Cardiac muscle cell (in vitro differentiated cells and primary cell): ENCODE measurements at regions not wholly inside any gene's neighbourhood (a gene's known extent, or its start where the extent isn't known, plus 50 kb on each side); places are given as distances from the start of the nearest gene placed in this dataset.

Source experiments
- DNase-seq, 2 donors: peaks; one replicate each; pipeline versions ENCODE4 v3.0.0 to v3.0.0-alpha.2; 2010 to 2017; ENCODE audit warnings: low read depth in 1 of 2, low spot score in 1 of 2
- H3K27ac ChIP-seq: fragments of 200-600 bp; sonication (generic); 2 replicates; pipeline ENCODE4 v1.5.1; 2016
- H3K27me3 ChIP-seq: fragments of 200-600 bp; sonication (generic); 2 replicates; pipeline ENCODE4 v1.6.0; 2016; ENCODE audit warnings: control low read depth
- H3K36me3 ChIP-seq: fragments of 200-600 bp; sonication (generic); 2 replicates; pipeline ENCODE4 v1.5.1; 2016; ENCODE audit warnings: control low read depth
- H3K4me1 ChIP-seq: fragments of 200-600 bp; sonication (generic); 2 replicates; pipeline ENCODE4 v1.8.1; 2017; ENCODE audit warnings: low read depth, mild to moderate bottlenecking, mixed run types
- H3K4me3 ChIP-seq: fragments of 200-600 bp; sonication (generic); 2 replicates; pipeline ENCODE4 v1.5.1; 2016; ENCODE audit warnings: mild to moderate bottlenecking
- H3K9me3 ChIP-seq: fragments of 200-600 bp; sonication (generic); 2 replicates; pipeline ENCODE4 v1.5.1; 2017; ENCODE audit warnings: low read depth, mild to moderate bottlenecking, control low read depth
- TF ChIP-seq, protein P1 (sequence below): IDR thresholded peaks from 2 replicates; pipeline ENCODE4 v1.5.1; 2012; ENCODE audit warnings: low read depth, mild to moderate bottlenecking, low read length

- DNase-seq, result no peak
- no peak overlapping the region for H3K27ac ChIP-seq
- H3K9me3 ChIP-seq, result no peaks in the 10 kb centered on the region
- TF ChIP-seq, protein P1, sequence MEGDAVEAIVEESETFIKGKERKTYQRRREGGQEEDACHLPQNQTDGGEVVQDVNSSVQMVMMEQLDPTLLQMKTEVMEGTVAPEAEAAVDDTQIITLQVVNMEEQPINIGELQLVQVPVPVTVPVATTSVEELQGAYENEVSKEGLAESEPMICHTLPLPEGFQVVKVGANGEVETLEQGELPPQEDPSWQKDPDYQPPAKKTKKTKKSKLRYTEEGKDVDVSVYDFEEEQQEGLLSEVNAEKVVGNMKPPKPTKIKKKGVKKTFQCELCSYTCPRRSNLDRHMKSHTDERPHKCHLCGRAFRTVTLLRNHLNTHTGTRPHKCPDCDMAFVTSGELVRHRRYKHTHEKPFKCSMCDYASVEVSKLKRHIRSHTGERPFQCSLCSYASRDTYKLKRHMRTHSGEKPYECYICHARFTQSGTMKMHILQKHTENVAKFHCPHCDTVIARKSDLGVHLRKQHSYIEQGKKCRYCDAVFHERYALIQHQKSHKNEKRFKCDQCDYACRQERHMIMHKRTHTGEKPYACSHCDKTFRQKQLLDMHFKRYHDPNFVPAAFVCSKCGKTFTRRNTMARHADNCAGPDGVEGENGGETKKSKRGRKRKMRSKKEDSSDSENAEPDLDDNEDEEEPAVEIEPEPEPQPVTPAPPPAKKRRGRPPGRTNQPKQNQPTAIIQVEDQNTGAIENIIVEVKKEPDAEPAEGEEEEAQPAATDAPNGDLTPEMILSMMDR, result no peak
- H3K4me3 ChIP-seq, result no peak overlapping the region
- no peaks in the 10 kb centered on the region for H3K4me1 ChIP-seq
- no peaks in the 10 kb centered on the region for H3K36me3 ChIP-seq
- no peaks in the 10 kb centered on the region for H3K27me3 ChIP-seq
Observed at GRCh38 chr7:89738549-89738948, 415.7 kb upstream of the STEAP1 start.

DNA sequence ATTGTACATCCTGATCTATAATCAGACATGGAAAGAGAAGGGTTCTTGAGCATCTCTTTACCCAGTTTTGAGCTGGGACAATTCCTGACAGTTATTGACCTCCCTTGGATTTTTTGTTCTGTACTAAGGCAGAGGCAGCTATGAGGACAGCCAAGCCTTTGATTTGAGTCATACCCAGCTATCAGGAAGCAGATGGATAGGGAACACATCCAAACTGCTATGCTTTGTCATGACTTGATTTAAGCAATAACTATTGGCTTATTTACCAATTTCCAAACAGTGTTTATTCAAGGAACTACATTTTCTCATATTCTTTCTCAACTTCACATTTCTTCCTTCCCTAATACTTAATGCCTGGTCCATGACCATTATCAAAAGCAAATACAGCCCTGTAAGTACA is 396.4 kb upstream of the STEAP1 start:
- H3K9me3 ChIP-seq, result no peaks in the 10 kb centered on the region
- H3K4me3 ChIP-seq, result no peak overlapping the region
- no peak overlapping the region for H3K27ac ChIP-seq
- TF ChIP-seq, protein P1, result no peak
- H3K27me3 ChIP-seq, result no peaks in the 10 kb centered on the region
- H3K36me3 ChIP-seq, result no peaks in the 10 kb centered on the region
- DNase-seq, result no peak
- H3K4me1 ChIP-seq, result no peaks in the 10 kb centered on the region

- H3K9me3 ChIP-seq, result no peaks in the 10 kb centered on the region
- no peak overlapping the region for H3K27ac ChIP-seq
- no peaks in the 10 kb centered on the region for H3K36me3 ChIP-seq
- no peak for DNase-seq
- H3K27me3 ChIP-seq, result no peaks in the 10 kb centered on the region
- TF ChIP-seq, protein P1, result no peak
- H3K4me1 ChIP-seq, result no peaks in the 10 kb centered on the region
- H3K4me3 ChIP-seq, result no peak overlapping the region
Observed at GRCh38 chr7:89760690-89761089, 393.6 kb upstream of the STEAP1 start.

DNA sequence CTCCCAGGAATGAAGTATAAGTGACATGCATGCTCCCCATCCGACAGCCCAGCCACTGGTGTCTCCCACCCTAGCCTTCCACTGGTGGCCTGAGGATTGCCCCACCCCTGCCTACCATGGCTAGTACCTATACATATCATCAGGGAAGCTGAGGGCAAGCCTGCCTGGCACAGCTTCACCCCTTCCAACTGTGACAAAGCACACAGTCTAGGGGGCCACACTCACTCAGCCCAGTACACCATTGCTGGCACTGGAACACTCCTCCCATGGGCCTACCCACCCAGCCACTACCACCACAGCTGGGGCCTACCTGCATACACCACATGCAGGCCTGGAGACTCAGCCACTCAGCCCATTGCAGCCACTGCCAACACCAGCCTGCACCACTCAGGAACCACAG is 393.1 kb upstream of the STEAP1 start:
- Histone ChIP-seq H3K9me3 (no peaks in the 10 kb centered on the region), H3K4me3 (no peak overlapping the region), H3K36me3 (no peaks in the 10 kb centered on the region), H3K27me3 (no peaks in the 10 kb centered on the region), H3K4me1 (no peaks in the 10 kb centered on the region), H3K27ac (no peak overlapping the region)
- TF ChIP-seq, protein P1, result no peak
- no peak for DNase-seq

DNA sequence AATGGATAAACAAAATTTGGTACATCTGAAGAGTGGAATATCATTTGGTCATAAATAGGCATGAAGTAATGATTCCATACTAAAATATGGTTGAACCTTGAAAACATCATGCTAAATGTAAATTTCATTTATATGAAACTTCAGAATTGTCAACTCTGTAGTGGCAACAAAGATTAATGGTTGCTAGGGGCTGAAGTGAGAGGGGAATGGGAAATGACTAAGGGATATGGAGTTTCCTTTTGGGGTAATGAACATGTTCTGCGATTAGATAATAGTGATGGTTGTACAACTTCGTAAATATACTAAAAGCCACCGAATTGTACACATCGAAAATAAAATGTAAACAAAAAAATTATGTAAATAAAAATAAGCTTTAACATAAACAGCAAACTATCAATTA is 384.1 kb upstream of the STEAP1 start:
- TF ChIP-seq, protein P1, result no peak
- no peak overlapping the region for H3K4me3 ChIP-seq
- H3K36me3 ChIP-seq, result no peaks in the 10 kb centered on the region
- H3K27me3 ChIP-seq, result no peaks in the 10 kb centered on the region
- peak in 1 of 2 donors; percentile 2 for DNase-seq
- H3K9me3 ChIP-seq, result no peaks in the 10 kb centered on the region
- no peak overlapping the region for H3K27ac ChIP-seq
- no peaks in the 10 kb centered on the region for H3K4me1 ChIP-seq

GRCh38 chr7:89771003-89771636 is 383.1 kb upstream of the STEAP1 start:
- Histone ChIP-seq H3K4me3 (no peak overlapping the region), H3K27me3 (no peaks in the 10 kb centered on the region), H3K9me3 (no peaks in the 10 kb centered on the region), H3K27ac (no peak overlapping the region), H3K4me1 (no peaks in the 10 kb centered on the region), H3K36me3 (no peaks in the 10 kb centered on the region)
- DNase-seq, result peak in 1 of 2 donors; percentile 5
- TF ChIP-seq, protein P1, result no peak
